ENCODE measurements at regions not wholly inside any gene's neighbourhood (a gene's known extent, or its start where the extent isn't known, plus 50 kb on each side); places are given as distances from the start of the nearest gene placed in this dataset.

DNA sequence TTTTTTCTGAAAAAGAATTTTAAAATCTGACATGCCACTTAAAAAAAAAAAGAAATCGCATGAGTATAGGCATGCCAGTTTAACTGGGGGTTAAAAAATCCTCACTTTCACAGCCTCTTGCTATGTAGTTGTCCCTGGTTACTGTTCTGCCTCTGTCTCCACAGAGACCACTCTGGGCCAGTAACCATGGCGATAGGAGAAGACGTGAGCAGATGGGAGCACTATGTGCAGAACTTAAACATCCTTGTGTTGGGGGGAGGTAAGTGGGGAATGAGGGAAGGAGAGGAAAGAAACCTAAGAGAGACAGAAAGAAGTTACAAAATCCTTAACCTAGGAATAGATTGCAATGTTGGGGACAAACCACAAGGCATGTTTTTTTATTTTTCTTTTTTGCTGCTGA, 75.9 kb upstream of the CYRIA start:
- TF ChIP-seq, protein P1, sequence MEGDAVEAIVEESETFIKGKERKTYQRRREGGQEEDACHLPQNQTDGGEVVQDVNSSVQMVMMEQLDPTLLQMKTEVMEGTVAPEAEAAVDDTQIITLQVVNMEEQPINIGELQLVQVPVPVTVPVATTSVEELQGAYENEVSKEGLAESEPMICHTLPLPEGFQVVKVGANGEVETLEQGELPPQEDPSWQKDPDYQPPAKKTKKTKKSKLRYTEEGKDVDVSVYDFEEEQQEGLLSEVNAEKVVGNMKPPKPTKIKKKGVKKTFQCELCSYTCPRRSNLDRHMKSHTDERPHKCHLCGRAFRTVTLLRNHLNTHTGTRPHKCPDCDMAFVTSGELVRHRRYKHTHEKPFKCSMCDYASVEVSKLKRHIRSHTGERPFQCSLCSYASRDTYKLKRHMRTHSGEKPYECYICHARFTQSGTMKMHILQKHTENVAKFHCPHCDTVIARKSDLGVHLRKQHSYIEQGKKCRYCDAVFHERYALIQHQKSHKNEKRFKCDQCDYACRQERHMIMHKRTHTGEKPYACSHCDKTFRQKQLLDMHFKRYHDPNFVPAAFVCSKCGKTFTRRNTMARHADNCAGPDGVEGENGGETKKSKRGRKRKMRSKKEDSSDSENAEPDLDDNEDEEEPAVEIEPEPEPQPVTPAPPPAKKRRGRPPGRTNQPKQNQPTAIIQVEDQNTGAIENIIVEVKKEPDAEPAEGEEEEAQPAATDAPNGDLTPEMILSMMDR (IDR thresholded peaks at IDR 0.05; ENCODE audit: low read depth, low read length), result no peak
- no peak for TF ChIP-seq EZH2phosphoT487 (IDR thresholded peaks at IDR 0.05; ENCODE audit: low read depth)
